RWPE2 (cell line): ENCODE measurements at regions not wholly inside any gene's neighbourhood (a gene's known extent, or its start where the extent isn't known, plus 50 kb on each side); places are given as distances from the start of the nearest gene placed in this dataset.

Experiments
- ATAC-seq: fragments of 200-7000 bp; cut with Tn5 transposase; 3 replicates; pipeline ENCODE4 v1.9.1; 2021; ENCODE audit warnings: low read depth
- DNase-seq: peaks from one replicate; pipeline ENCODE4 v3.0.0-alpha.2; 2020; ENCODE audit warnings: low spot score
- H3K27ac ChIP-seq: fragments of 450-650 bp; 2 replicates; pipeline ENCODE4 v1.5.1; 2017; ENCODE audit warnings: mild to moderate bottlenecking; ENCODE audit not compliant: poor library complexity, severe bottlenecking
- H3K27me3 ChIP-seq: fragments of 250-450 bp; sonication (Bioruptor Pico); 2 replicates; pipeline ENCODE4 v1.5.1; 2021; ENCODE audit warnings: mild to moderate bottlenecking, moderate library complexity; ENCODE audit not compliant: insufficient read depth, poor library complexity, severe bottlenecking
- H3K36me3 ChIP-seq: fragments of 250-450 bp; sonication (Bioruptor Pico); 2 replicates; pipeline ENCODE4 v1.5.1; 2020; ENCODE audit warnings: low read depth, mild to moderate bottlenecking, moderate library complexity
- H3K4me1 ChIP-seq: fragments of 250-450 bp; sonication (Bioruptor Pico); 2 replicates; pipeline ENCODE4 v1.5.1; 2021; ENCODE audit warnings: mild to moderate bottlenecking, moderate library complexity; ENCODE audit not compliant: insufficient read depth, poor library complexity, severe bottlenecking
- H3K4me3 ChIP-seq: fragments of 250-450 bp; sonication (Bioruptor Pico); 2 replicates; pipeline ENCODE4 v1.5.1; 2021; ENCODE audit warnings: mild to moderate bottlenecking, moderate library complexity; ENCODE audit not compliant: severe bottlenecking
- H3K9me3 ChIP-seq: fragments of 250-450 bp; sonication (Bioruptor Pico); 2 replicates; pipeline ENCODE4 v1.5.1; 2021; ENCODE audit warnings: mild to moderate bottlenecking, moderate library complexity; ENCODE audit not compliant: severe bottlenecking
- CTCF ChIP-seq: fragments of 450-650 bp; IDR thresholded peaks from one replicate; pipeline ENCODE4 v1.5.1; 2017; ENCODE audit warnings: mild to moderate bottlenecking, moderate library complexity; ENCODE audit not compliant: poor library complexity, severe bottlenecking

DNA sequence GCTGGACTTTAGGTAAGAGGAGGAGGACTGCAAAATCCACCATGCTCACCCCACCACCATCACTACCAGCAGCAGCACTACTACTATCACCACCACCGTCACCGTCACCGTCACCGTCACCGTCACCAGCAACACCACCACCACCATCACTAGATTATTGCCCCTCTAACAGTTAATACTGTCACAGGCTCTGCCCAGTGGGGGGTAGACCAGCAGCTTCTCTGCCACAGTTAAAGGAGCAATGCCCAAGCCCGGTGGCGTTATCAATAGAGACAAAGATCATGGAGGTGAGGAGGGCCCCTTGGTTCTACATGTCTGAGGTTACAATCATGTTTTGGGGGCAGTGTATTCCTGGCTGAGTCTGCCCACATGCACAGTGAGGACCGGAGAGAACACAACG is 184.4 kb upstream of the DYNLRB2 start:
- Histone ChIP-seq H3K4me1 (no peaks in the 10 kb centered on the region), H3K9me3 (no peaks in the 10 kb centered on the region), H3K4me3 (no peak overlapping the region), H3K27me3 (peaks cover 3% of the 10 kb centered on the region), H3K27ac (no peak overlapping the region), H3K36me3 (no peaks in the 10 kb centered on the region)
- DNase-seq, result no peak
- no peak for TF ChIP-seq CTCF
- no peak for ATAC-seq

- DNase-seq (no peak), ATAC-seq (no peak)
- no peak for TF ChIP-seq CTCF
- H3K4me1 ChIP-seq, result no peaks in the 10 kb centered on the region
- H3K27ac ChIP-seq, result no peak overlapping the region
- H3K27me3 ChIP-seq, result peaks cover 3% of the 10 kb centered on the region
- no peak overlapping the region for H3K4me3 ChIP-seq
- no peaks in the 10 kb centered on the region for H3K9me3 ChIP-seq
- H3K36me3 ChIP-seq, result no peaks in the 10 kb centered on the region
Measured at GRCh38 chr16:80355335-80355734, 185.5 kb upstream of the DYNLRB2 start.

GRCh38 chr16:80350061-80350460 is 190.7 kb upstream of the DYNLRB2 start:
- Histone ChIP-seq H3K9me3 (no peaks in the 10 kb centered on the region), H3K4me3 (no peak overlapping the region), H3K27me3 (peaks cover 3% of the 10 kb centered on the region), H3K36me3 (no peaks in the 10 kb centered on the region), H3K27ac (no peak overlapping the region), H3K4me1 (no peaks in the 10 kb centered on the region)
- TF ChIP-seq CTCF, result no peak
- ATAC-seq (no peak), DNase-seq (no peak)

GRCh38 chr16:80347900-80348299 is 192.9 kb upstream of the DYNLRB2 start:
- ATAC-seq (no peak), DNase-seq (no peak)
- Histone ChIP-seq H3K27me3 (peaks cover under 1% of the 10 kb centered on the region), H3K4me1 (no peaks in the 10 kb centered on the region), H3K9me3 (no peaks in the 10 kb centered on the region), H3K27ac (no peak overlapping the region), H3K4me3 (no peak overlapping the region), H3K36me3 (no peaks in the 10 kb centered on the region)
- TF ChIP-seq CTCF, result no peak

GRCh38 chr16:80347002-80347401 is 193.8 kb upstream of the DYNLRB2 start:
- TF ChIP-seq CTCF, result no peak
- Histone ChIP-seq H3K9me3 (no peaks in the 10 kb centered on the region), H3K4me1 (no peaks in the 10 kb centered on the region), H3K4me3 (no peak overlapping the region), H3K27ac (no peak overlapping the region), H3K36me3 (no peaks in the 10 kb centered on the region), H3K27me3 (no peaks in the 10 kb centered on the region)
- DNase-seq, result no peak
- no peak for ATAC-seq
